ENCODE measurements at regions not wholly inside any gene's neighbourhood (a gene's known extent, or its start where the extent isn't known, plus 50 kb on each side); places are given as distances from the start of the nearest gene placed in this dataset.

DNA sequence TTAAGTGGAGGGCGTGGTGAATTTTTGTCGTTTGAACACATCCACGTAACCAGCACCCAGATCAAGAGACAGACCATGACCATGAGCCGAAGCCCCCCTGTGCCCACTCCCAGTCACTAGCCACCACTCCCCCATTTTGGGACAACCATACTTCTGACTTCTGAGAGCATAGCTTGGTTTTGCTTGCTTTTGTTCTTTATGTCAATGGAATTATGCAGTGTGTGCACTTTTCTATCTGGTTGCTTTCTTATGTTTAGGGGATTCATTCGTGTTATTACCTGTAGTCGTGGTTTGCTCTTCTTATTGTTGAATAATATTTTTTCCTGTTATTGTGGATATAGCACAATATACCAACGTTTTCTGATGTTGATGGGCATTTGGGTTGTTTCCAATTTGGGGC, 141.7 kb downstream of the GLI2 start:
- ChIA-PET CTCF (no interaction called here), RAD21 (ENCODE audit: low non-redundant PET in 1 of 2, low total read pairs in 2 of 2, uncharacterized antibody in 2 of 2, unreplicated experiment in 2 of 2) (no interaction called here), POLR2A (no interaction called here)
- no peaks in the 10 kb centered on the region for H3K36me3 ChIP-seq (ENCODE audit: control insufficient read depth in 1 of 2, insufficient read depth in 2 of 2, low read length in 2 of 2)
- H3K27me3 ChIP-seq (ENCODE audit: insufficient read depth, low read length): no peaks in the 10 kb centered on the region; the same call in 1 of the 2 replicates
- H3K9me3 ChIP-seq (ENCODE audit: control insufficient read depth in 1 of 2, insufficient read depth in 1 of 2, low read depth in 1 of 2, low read length in 2 of 2): no peaks in the 10 kb centered on the region
- TF ChIP-seq, protein P1, sequence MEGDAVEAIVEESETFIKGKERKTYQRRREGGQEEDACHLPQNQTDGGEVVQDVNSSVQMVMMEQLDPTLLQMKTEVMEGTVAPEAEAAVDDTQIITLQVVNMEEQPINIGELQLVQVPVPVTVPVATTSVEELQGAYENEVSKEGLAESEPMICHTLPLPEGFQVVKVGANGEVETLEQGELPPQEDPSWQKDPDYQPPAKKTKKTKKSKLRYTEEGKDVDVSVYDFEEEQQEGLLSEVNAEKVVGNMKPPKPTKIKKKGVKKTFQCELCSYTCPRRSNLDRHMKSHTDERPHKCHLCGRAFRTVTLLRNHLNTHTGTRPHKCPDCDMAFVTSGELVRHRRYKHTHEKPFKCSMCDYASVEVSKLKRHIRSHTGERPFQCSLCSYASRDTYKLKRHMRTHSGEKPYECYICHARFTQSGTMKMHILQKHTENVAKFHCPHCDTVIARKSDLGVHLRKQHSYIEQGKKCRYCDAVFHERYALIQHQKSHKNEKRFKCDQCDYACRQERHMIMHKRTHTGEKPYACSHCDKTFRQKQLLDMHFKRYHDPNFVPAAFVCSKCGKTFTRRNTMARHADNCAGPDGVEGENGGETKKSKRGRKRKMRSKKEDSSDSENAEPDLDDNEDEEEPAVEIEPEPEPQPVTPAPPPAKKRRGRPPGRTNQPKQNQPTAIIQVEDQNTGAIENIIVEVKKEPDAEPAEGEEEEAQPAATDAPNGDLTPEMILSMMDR (IDR thresholded peaks at IDR 0.05 in 2 of 3, conservative IDR thresholded peaks at IDR 0.05 in 1 of 3; ENCODE audit: borderline replicate concordance in 1 of 3, insufficient read depth in 1 of 3, low read depth in 2 of 3, low read length in 2 of 3): no peak
- no peak for TF ChIP-seq CEBPB (IDR thresholded peaks at IDR 0.05; ENCODE audit: low read depth)
- no peak for TF ChIP-seq SP1 (IDR thresholded peaks at IDR 0.05; ENCODE audit: low read depth)
- TF ChIP-seq ZFX (IDR thresholded peaks at IDR 0.05): no peak
- no peak for TF ChIP-seq EGR1 (IDR thresholded peaks at IDR 0.05; ENCODE audit: low read depth)
- TF ChIP-seq TCF7L2 (IDR thresholded peaks at IDR 0.05; ENCODE audit: borderline replicate concordance, extremely low read depth, insufficient read depth, insufficient read length): no peak
- intact Hi-C loops (cut with micrococcal nuclease): no loop called here
- H3K4me2 ChIP-seq (ENCODE audit: low read length): no peak overlapping the region
- no peaks in the 10 kb centered on the region for H4K20me1 ChIP-seq (ENCODE audit: insufficient read depth)
- no peak overlapping the region for H3K4me3 ChIP-seq (replicated peaks in 1 of 2; ENCODE audit: low read depth in 1 of 2, low read length in 2 of 2)
- H3K9me2 ChIP-seq (ENCODE audit: insufficient read depth): no peaks in the 10 kb centered on the region
- no peaks in the 10 kb centered on the region for H3K79me2 ChIP-seq (ENCODE audit: insufficient read depth, low read length)
- no peak for ATAC-seq
- no peak for DNase-seq (ENCODE audit: low read depth, low spot score)
- BruUV-seq (replicated peaks): no TSS peak
- H3K27ac ChIP-seq (ENCODE audit: low read depth, low read length): no peak overlapping the region
- H3K4me1 ChIP-seq (ENCODE audit: control insufficient read depth in 1 of 2, insufficient read depth in 2 of 2, low read length in 2 of 2): no peaks in the 10 kb centered on the region
- no peak overlapping the region for H2AFZ ChIP-seq (ENCODE audit: low read depth, low read length, poor library complexity, severe bottlenecking)
- no peak overlapping the region for H3K9ac ChIP-seq (ENCODE audit: low read length)

DNA sequence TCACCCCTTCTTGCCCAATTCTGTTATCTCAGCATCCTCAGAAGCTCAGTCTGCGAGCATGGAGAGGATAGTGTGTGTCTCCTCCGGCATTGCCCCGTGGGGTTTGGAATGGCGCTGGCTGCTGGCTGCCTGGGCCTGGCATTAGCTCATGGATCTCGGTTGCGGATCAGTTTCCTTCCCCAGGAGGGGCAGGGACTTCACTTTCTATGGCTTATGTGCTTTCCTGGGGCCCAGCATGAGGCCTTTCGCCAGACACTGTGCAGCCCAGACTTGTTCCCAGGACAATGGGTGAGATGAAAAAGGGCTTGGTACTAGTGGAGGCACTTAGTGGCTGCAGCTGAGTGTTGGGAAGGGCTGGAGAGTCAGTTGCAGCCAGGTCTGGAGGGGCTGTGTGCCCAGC, 143.3 kb downstream of the GLI2 start:
- TF ChIP-seq, protein P2, sequence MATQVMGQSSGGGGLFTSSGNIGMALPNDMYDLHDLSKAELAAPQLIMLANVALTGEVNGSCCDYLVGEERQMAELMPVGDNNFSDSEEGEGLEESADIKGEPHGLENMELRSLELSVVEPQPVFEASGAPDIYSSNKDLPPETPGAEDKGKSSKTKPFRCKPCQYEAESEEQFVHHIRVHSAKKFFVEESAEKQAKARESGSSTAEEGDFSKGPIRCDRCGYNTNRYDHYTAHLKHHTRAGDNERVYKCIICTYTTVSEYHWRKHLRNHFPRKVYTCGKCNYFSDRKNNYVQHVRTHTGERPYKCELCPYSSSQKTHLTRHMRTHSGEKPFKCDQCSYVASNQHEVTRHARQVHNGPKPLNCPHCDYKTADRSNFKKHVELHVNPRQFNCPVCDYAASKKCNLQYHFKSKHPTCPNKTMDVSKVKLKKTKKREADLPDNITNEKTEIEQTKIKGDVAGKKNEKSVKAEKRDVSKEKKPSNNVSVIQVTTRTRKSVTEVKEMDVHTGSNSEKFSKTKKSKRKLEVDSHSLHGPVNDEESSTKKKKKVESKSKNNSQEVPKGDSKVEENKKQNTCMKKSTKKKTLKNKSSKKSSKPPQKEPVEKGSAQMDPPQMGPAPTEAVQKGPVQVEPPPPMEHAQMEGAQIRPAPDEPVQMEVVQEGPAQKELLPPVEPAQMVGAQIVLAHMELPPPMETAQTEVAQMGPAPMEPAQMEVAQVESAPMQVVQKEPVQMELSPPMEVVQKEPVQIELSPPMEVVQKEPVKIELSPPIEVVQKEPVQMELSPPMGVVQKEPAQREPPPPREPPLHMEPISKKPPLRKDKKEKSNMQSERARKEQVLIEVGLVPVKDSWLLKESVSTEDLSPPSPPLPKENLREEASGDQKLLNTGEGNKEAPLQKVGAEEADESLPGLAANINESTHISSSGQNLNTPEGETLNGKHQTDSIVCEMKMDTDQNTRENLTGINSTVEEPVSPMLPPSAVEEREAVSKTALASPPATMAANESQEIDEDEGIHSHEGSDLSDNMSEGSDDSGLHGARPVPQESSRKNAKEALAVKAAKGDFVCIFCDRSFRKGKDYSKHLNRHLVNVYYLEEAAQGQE (IDR thresholded peaks at IDR 0.05; ENCODE audit: low read depth): no peak
- TF ChIP-seq, protein P3, sequence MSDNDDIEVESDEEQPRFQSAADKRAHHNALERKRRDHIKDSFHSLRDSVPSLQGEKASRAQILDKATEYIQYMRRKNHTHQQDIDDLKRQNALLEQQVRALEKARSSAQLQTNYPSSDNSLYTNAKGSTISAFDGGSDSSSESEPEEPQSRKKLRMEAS (IDR thresholded peaks at IDR 0.05): no peak
- no peak for TF ChIP-seq JUND (IDR thresholded peaks at IDR 0.05)
- TF ChIP-seq EZH2phosphoT487 (IDR thresholded peaks at IDR 0.05; ENCODE audit: borderline replicate concordance): no peak
- Histone ChIP-seq H3K27ac (ENCODE audit: low read depth, low read length) (no peak overlapping the region), H3K79me2 (ENCODE audit: insufficient read depth, low read length) (no peaks in the 10 kb centered on the region), H3K9me2 (ENCODE audit: insufficient read depth) (no peaks in the 10 kb centered on the region), H3K9me3 (ENCODE audit: control insufficient read depth in 1 of 2, insufficient read depth in 1 of 2, low read depth in 1 of 2, low read length in 2 of 2) (no peaks in the 10 kb centered on the region), H2AFZ (ENCODE audit: low read depth, low read length, poor library complexity, severe bottlenecking) (no peak overlapping the region), H3K4me1 (ENCODE audit: control insufficient read depth in 1 of 2, insufficient read depth in 2 of 2, low read length in 2 of 2) (no peaks in the 10 kb centered on the region), H4K20me1 (ENCODE audit: insufficient read depth) (no peaks in the 10 kb centered on the region), H3K36me3 (ENCODE audit: control insufficient read depth in 1 of 2, insufficient read depth in 2 of 2, low read length in 2 of 2) (no peaks in the 10 kb centered on the region), H3K4me3 (replicated peaks in 1 of 2; ENCODE audit: low read depth in 1 of 2, low read length in 2 of 2) (no peak overlapping the region), H3K4me2 (ENCODE audit: low read length) (no peak overlapping the region), H3K27me3 (ENCODE audit: insufficient read depth, low read length) (no peaks in the 10 kb centered on the region; the same call in 1 of the 2 replicates), H3K9ac (ENCODE audit: low read length) (no peak overlapping the region)
- intact Hi-C loops (cut with micrococcal nuclease): no loop called here
- ChIA-PET POLR2A (no interaction called here), RAD21 (ENCODE audit: low non-redundant PET in 1 of 2, low total read pairs in 2 of 2, uncharacterized antibody in 2 of 2, unreplicated experiment in 2 of 2) (no interaction called here), CTCF (no interaction called here)
- ATAC-seq: no peak
- BruUV-seq (replicated peaks): no TSS peak
- no peak for DNase-seq (ENCODE audit: low read depth, low spot score)
